ENCODE measurements at regions not wholly inside any gene's neighbourhood (a gene's known extent, or its start where the extent isn't known, plus 50 kb on each side); places are given as distances from the start of the nearest gene placed in this dataset.
"Not testable (repeated sequence)": the region's sequence is repeated elsewhere in the genome, so short reads cannot be mapped to it uniquely, and the experiment has no call there.

DNA sequence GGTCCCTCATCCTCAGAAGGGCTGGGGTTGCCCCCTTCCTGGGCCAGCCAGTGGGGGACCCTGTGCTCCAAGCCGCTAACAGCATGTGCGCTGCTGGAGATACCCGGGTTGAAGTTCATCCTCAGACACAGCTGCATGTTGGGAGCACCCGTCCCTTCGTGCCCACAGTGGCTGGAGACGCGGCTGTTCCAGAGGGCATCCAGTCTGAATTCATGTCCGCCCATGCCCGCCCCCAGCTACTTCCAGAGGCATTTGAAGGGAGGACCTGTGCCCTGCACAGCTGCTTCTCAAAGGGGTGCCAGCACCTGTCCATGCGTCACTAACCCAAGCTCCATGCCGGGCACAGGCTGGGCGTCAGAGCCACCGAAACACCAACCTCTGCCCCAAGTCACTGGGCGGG lies 68.1 kb upstream of the ADGRA1 start:
- DNase-seq: no peak

DNA sequence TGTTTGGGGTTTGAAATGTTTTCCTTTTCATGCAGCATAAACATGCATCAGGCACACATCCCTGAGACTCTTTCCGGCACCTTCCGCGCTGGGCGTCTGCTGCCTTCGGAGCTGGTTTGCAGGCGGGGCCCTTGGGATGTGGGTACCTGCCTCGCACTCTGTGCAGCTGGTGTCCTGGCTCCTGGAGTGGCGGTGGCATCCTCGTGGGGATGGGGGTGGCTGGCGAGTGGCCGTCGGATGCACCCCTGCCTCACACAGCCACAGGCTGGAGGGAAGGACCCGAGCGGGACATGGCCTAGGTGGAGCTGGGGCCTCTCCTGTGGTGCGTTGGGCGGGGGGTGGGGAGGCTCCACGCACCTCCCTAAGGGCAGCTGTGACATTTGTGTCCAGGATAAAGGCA lies 68.5 kb upstream of the ADGRA1 start:
- no peak for DNase-seq

DNA sequence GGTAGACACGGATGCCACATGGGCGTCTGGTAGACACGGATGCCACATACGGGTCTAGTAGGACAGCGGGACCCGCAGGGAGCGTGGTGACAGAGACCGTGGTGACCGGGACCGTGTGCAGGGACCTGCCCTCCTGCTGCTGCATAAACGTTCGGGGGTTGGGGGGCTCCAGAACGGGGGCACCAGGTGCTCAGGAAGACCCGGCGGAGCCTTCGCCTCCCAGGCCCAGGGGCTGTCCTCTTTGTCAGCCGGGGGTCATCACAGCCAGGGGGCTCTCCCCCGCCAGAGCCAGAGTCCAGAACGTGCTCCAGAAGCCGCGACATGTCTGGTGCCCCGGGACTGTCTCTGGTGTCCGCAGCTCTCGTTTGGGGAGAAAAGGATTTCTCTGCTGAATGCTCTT lies 69.2 kb upstream of the ADGRA1 start:
- no peak for DNase-seq

DNA sequence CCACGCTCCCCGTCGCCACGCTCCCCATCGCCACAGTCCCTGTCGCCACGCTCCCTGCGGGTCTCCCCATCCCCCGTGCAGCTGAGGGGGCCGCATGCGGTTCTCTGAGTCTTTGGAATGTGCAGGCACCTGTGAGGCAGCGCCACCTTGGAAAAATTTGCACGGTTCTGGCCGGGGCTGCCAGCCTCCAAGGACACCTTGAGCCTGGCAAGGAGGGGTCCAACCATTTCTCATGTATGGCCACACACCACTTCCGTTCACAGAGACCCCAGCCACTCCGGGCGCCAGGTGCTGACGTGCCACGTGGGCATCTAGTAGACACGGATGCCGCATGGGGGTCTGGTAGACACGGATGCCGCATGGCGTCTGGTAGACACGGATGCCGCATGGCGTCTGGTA lies 70.5 kb upstream of the ADGRA1 start:
- DNase-seq: no peak

DNA sequence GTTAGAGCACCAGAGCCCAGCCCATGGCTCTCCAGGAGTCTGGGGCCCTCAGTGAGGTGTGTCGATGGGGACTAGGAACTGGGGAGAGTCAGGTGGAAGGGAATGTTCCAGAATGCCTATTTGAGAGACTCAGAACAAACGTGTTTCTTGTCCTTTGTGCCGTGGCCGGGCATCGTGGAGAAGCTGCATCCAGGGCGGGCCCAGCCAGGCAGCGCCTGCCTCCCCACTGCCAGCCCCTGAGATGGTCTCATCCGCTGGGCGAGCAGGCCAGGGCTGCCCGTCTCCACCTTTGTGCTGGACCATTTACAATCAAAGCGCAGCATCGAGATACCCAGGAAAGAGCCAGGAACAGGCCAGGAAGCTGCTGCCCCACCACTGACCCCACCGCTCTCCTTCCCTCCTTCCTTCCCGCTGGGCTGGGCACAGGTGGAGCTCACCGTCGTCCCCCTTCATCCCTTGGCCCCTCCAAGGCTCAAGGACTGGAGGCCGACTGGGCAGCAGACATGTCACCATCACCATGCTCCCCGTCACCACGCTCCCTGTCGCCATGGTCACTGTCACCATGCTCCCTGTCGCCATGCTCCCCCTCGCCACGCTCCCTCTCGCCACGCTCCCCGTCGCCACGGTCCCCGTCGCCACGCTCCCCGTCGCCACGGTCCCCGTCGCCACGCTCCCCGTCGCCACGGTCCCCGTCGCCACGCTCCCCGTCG lies 71.1 kb upstream of the ADGRA1 start:
- no peak for DNase-seq

DNA sequence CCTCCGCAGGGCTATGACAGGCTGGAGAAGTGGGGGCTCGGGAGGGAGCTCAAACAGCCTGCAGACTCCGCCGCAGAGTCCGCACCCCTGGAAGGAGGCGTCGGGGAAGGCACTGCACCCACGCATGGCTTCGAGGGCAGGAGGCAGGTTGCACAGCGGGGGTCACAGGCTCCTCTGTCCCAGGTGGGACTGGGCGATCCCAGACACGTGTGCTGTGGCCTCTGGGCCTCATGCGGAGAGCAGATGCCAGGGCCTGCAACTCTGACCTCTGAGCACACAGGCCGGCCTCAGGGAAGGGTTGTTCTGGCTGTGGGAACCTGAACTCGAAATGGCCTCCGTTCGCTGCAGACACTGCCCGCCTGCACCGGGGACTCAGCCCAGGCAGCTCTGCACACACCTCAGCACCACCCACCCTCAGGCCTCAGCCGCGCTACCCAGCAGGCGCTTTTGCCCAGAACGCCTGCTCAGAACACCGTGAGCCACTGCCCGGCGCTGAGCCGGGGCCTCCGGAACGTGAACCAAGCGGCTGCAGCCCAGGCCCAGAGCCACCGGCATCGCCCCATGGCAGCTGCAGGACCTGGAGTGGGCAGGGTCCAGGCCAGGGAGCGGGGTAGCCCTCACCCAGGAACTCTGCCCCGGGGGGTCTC lies 71.8 kb upstream of the ADGRA1 start:
- no peak for DNase-seq

DNA sequence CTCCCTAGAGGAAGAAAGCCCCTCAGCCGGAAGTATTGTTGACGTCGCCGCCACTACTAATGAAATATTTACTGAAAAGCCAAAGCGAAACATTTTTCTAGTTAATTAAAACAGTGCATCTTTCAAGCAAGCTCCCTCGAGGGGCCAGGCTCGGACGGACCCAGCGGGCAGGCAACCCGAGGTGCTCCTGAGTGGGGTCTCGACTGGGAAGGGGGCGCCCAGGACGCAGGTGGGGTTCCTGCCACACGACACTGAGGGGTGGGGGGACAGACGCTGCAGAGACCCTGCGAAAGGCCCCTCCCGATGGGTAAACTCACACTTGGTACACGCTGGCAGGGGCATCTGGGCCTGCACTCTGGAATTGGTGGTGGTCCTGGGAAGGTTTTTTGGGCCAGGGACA lies 72.4 kb upstream of the ADGRA1 start:
- DNase-seq: no peak

DNA sequence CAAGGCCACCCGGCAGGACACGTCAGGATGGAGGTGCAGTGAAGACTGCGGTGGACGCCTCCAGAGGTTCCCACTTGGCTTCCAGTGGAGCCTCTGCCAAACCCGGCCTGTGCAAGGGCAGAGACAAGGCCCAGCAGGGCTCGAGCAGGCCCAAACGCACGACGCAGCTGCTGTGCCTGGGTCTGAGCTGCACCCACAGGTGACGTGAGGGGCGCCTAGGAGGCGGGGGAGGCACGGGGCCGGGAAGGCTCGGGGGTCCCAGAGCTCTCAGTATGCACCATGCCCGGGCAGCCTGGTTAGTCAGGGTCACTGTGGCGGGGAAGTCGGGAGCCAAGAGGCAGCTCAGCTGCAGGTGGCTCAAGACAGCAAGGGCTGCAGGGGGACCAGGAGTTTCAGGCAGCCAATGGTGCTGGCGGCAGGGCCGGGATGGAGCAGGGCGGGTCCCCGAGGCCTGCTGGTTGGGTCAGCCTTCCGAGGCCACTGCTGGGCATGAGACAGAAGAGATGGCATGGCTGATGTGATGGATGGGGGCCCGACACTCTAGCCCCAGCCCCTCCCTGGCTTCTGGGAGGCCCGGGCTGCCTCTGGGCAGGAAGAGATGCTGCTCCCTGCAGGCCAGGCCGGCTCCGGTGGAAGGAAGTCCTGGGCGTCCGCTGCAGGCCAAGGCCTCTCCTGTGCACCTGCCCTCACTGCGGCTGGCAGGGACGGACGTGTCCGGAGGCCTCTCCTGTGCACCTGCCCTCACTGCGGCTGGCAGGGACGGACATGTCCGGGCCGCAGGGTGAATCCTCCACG lies 72.2 kb upstream of the CFAP46 start:
- DNase-seq: no peak

DNA sequence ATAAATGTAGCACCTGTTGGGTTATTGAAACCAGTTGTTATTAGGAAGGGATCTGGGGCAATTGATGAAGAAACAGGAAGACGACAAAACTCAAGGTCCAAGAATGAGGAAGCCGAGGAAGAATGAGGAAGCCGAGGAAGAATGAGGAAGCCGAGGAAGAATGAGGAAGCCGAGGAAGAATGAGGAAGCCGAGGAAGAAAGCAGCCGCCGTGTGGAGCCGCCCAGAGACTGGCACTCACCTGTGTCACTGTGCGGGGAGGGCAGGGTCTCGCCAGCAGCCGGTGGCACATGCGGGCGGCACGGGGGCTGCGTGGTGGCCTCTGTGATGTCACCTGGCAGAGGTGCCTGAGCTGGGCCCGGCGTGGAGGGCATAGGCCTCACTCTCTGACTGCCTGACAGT lies 71.1 kb upstream of the CFAP46 start:
- peak; percentile 10 for DNase-seq

DNA sequence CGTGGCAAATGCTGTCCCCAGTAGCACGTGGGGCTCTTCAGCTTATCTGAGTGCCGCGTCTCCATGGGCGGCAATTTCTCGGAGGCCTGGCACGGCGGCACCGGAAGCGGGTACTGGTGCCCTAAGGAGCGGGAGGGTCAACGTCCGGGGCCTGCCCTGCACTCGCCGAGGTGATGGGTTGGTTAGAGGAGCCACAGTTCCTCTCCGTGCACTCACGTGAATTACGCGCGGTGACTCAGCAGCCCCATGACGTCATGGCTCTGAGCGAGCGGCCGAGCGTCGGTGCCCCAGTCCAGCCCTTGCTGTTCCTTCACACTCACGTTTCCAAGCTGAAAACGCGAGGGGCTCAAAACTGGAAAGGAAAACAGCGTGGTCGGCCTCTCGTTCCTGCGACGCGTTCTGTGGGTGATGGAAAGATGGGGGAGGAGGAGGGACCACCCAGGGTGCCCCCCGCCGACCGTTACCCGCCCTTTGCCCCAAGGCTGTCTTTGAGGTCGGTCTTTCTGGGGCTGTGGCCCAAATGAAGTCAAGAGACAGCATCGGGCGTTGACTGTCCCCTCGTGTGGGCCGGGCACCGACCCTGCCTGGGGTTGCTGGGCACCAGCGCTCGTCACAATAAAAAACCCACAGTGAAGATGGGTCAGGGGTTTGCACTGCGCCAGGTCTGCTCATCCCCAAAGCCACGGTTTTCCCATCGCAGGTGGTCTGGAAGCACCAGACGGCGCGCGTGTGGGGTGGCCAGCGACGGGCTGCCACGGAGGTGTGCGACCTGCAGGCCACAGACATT lies 70.4 kb upstream of the CFAP46 start:
- DNase-seq: no peak

DNA sequence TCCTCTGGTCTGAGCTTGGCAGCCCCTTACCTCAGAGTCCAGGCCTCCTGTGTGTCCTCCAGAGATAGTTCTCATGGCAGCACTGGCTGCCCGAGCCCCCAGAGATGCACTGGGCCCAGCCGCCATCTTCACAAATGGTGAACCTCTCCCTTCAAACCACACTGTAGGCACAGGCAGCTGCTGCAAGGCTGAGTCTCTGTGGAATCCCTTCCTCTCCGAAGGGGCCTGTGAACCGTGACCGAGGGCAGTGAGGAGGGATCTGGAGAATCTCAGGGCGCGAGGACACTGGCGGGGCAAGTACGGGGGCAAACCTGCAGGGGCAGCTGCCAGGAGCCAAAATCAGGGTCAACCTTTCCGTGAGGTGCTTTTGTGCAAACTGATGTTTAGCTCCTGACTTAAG lies 69.5 kb upstream of the CFAP46 start:
- no peak for DNase-seq

DNA sequence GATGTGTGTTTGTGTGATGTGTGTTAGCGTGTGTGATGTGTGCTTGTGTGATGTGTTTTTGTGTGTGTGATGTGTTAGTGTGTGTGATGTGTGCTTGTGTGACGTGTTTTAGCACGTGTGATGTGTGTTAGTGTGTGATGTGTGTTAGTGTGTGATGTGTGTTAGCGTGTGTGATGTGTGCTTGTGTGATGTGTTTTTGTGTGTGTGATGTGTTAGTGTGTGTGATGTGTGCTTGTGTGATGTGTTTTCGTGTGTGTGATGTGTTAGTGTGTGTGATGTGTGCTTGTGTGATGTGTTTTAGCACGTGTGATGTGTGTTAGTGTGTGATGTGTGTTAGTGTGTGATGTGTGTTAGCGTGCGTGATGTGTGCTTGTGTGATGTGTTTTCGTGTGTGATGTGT lies 69.0 kb upstream of the CFAP46 start:
- not testable (repeated sequence) for DNase-seq

DNA sequence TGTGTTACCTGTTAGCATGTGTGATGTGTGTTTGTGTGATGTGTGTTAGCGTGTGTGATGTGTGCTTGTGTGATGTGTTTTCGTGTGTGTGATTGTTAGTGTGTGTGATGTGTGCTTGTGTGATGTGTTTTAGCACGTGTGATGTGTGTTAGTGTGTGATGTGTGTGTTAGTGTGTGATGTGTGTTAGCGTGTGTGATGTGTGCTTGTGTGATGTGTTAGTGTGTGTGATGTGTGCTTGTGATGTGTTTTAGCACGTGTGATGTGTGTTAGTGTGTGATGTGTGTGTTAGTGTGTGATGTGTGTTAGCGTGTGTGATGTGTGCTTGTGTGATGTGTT lies 68.4 kb upstream of the CFAP46 start:
- DNase-seq: not testable (repeated sequence)

DNA sequence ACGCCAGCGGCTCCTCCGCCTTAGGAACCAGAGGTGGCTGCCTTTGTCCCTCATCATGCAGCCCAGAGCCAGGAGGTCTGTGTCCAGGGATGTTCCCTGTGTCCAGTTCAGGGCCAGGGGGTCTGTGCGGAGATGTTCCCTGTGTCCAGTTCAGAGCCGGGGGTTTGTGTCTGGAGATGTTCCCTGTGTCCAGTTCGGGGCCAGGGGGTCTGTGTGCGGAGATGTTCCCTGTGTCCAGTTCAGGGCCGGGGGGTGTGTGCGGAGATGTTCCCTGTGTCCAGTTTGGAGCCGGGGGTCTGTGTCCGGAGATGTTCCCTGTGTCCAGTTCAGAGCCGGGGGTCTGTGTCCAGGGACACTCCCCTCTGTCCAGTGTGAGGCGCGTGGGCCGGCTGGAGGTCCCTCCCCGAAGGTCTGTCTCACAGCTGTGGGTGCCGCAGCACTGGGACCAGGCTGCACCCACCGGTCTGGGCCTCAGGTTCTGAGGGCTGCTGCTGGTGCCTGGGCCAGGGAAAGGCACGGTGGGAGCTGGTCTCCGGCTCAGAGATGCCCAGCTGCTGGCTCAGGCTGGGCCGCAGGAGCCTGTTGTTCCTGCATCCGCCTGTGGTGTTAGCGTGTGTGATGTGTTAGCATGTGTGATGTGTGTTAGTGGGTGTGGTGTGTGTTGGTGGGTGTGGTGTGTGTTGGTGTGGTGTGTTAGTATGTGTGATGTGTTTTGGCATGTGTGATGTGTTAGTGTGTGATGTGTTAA lies 67.9 kb upstream of the CFAP46 start:
- no peak for DNase-seq

DNA sequence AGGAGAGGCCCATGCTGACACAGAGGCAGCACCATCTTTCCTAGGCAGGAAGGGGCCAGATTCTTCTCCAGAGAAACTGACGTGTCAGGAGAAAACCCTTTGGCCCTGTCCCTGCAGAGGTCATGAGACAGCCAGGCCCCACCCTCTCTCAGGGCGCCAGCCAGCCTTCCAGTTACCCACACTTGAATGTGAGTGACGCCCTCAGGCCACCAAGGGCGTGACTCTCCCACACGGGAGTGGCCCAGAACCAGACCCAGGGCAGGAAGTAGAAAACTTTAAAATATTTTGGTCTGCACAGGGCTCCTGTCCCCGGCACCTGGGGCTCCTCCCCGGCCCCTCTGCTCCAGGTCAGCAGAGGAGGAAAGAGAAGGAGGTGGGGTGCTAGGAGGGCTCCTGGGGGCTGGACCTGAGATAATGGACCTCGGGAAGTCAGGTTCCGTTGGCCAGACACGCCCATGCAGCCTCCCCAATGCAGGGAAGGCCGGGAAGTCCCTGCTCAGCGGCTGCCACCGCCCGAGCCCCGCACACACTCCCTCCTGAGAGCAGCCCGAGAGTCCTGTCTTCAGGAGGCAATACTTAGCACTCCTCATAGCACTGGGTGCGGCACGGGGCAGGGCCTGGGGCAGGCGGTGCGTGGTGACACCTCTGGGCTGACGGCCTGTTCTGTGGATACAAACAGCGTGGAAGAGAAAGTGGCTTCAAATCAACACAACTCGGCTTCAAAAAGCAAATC lies 67.0 kb upstream of the CFAP46 start:
- DNase-seq: peak; percentile 67

DNA sequence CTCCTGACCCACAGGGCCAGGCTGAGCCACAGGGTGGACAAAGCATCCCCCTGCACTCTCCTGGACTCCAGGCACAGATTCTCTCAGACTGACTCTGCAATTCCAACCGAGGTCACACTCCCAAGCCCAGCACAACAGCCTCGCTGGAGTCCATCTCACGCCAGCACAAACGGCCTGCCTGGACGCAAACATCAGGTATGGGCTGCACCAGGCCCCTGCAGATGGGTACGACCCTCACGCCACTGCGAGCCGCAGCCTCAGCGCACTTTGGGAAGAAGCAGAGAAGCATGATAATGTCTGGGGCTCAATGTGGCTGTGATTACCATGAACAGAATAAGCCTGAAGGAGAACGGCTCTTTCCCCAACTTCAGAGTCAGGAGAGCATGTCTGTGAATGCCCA lies 66.4 kb upstream of the CFAP46 start:
- DNase-seq: no peak

DNA sequence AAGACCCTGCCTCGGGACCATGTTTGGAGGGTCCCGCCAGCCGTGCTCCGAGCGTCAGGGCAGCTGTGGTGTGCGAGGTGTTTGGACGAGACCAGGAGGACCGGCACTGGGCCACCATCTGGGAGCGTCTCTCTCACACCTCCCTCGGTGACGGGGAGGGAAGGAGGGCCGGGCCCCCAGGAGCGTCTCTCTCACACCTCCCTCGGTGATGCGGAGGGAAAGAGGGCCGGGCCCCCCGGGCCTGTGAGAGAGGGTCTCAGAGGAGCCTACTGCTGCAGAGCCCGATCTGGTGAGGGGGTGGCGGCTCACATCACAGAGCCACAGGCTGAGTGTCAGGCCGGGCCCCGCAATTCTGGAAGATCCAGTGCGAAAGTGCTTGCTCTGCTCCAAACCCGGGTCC lies 65.8 kb upstream of the CFAP46 start:
- DNase-seq: no peak

DNA sequence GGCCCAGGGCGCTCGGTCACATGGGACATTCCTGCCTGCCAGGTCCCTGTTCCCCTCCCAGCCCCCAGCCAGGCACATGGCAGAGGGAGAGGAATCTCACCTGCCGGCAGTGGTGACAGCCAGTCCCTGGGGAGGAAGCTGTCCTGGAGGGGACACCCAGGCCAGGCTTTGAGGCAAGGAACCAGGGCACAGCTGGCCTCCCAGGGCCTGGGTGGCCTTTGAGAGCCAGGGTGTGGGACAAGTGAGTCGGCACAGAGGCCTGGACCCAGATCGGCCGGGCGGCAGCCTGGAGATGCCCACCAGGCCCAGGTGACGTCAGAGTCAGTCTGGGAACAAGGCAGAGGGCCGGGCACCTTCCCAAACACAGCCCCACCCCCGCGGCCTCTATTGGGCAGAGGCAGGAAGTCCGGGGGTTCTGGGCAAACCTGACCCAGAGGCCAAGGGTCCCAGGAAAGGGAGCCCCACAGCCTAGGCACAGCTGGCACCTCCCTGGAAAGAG lies 65.0 kb upstream of the CFAP46 start:
- DNase-seq: no peak

DNA sequence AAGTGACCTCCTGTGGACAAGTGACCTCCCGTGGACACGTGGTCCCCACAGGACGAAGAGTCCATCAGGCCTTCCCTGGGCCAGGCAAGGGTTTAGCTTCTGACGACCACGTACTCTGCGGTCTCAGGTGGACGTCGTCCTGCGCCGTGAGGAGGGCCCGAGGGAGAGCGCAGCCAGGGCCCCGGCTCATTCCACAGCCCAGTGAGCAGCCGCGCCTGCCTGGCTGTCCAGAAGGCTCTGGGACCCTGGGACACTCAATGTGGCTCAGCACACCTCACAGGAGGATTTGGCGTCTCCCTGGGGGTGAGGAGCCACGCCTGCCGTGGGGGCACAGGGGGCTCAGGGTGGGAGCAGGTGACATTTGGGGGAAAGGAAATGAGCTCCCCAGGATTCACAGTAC lies 64.4 kb upstream of the CFAP46 start:
- DNase-seq: no peak

DNA sequence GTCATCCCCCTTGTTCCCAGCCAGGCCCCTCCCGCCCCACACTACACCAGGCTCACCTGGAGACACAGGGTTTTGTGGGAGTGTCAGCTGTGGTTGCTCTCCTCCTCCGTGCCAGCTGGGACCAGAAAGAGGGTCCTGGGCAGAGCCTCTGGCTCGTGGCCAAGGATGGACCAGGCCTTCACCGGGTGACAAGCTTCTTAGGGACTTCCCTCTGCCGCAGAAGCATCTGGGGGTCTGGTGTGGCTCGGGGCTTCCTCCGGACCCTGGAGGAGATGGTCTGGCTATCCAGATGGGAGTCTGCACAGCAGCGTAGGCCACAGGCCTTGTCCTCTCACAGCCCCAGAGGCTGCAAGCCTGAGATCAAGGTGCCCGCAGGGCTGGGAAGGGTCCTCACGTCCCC lies 63.8 kb upstream of the CFAP46 start:
- no peak for DNase-seq

DNA sequence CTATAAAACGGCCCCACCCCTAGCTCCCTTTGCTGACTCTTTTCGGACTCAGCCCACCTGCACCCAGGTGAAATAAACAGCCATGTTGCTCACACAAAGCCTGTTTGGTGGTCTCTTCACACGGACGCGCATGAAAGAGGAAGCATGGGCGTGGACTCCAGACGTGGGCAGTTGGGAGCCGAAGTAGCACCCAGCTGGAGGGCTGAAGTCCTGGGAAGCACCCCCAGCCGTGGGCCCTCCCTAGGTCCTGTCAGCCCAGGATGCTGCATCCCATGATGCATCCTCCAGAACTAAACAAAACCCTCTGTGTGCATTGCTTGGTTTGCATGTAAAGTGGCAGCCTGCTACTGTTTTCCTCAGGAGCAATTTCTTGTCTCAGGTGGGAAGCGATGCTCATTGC lies 62.1 kb upstream of the CFAP46 start:
- DNase-seq: no peak

DNA sequence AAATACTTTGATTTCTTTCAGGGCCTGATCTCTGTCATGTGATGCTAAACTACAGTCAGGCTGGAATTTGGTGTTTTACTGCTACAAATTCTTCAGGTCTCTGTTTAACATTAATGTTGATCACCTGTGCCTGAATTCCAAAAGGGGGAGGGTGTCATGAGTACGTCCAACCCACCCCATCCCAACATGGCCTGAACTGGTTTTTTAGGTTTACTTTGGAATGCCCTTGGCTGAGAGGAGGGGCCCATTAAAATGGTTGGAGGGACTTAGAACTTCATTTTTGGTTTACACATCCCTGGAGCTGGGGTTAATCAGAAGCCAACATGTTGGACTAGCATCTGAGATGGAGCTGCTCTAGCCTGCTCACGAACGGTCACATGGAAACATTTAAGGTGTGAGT lies 60.8 kb upstream of the CFAP46 start:
- DNase-seq: no peak

Data from hematopoietic multipotent progenitor cell treated with erythropoietin and hydrocortisone succinate and interleukin-3 and kit ligand, for 4 days (in vitro differentiated cells).